ENCODE measurements at regions not wholly inside any gene's neighbourhood (a gene's known extent, or its start where the extent isn't known, plus 50 kb on each side); places are given as distances from the start of the nearest gene placed in this dataset.
A peak's percentile ranks its signal among the peaks of the same experiment; 100 is the strongest.

DNA sequence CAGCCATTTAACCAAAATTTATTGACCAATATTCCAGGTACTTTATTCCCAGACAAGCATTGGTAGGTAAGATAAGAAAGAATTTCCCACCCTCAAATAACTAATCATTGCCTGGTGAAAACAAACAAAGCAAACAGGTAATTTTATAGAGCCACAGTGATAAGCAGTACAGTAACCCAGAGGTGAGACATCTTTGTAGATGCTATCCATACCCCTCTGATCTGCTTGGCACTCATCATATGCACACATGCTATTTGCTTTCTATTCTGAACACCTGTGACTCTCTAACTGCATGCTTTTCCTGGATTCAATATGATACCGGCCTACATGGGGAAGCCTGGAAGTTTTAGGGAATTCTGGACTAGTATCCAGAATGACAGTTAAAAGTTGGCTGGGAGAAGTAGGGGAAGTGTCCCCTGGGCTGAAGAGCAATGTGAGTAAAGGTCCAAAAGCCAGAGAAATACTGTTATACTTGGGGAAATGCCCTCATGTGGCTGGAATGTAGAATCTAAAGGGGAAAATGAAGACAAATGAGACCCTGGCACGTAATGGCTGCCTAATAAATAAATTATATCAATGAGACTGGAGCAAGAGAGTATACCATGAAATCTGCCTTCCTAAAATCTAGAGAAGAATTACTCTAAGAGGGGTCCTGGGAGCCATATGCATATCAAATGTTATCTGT is 243.8 kb upstream of the ADAMTSL1 start:
- DNase-seq (ENCODE audit: low read depth) = no peak

DNA sequence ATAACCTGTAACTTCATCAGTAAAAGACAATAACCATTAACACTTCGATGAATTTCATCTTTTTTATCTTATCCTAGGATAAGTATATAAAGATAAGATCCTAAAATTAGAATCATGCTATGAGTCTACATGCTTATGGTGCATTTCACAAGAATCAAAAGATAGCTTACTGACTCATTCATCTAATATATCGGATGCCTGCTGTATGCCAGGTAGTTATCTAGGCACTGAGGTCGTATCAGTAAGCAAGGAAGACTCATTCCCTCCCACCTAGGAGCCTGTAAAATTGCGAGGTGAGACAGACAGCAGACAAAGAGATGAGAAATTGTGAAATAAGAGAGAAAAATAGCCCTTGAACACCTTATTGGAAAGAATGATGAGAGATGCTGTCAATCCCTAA is 240.6 kb upstream of the ADAMTSL1 start:
- no peak for DNase-seq (ENCODE audit: low read depth)

DNA sequence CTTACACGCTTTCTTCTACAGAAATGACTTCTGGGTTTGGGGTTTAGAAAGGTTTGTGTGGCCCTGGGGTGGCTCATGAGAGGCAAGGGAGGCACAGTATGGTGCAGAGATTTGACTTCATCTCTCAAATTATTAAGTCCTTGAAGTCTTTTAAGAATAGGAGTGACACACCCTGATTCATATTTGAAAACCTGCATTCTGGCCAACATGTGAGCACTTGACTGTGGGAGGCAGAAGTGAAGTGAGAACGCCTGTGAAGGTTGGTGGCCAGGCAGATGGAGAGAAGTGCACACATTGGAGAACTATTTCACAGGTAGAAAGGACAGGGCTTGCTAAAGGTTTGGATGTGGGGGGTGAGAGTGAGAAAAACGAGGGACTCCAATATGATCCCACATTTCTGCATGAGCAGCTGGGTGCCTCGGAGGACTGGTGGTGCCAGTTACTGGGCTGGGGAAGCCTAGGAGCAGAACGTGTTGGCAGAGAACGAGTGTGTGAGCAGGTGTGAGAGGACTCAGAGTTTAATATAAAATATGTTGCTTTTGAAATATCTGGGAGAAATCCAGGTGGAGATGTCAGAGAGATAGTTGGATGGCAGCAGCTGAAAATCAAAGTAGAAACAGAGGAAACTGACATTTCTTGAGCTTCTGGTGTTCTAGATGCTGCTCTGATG is 240.0 kb upstream of the ADAMTSL1 start:
- DNase-seq (ENCODE audit: low read depth) = no peak

DNA sequence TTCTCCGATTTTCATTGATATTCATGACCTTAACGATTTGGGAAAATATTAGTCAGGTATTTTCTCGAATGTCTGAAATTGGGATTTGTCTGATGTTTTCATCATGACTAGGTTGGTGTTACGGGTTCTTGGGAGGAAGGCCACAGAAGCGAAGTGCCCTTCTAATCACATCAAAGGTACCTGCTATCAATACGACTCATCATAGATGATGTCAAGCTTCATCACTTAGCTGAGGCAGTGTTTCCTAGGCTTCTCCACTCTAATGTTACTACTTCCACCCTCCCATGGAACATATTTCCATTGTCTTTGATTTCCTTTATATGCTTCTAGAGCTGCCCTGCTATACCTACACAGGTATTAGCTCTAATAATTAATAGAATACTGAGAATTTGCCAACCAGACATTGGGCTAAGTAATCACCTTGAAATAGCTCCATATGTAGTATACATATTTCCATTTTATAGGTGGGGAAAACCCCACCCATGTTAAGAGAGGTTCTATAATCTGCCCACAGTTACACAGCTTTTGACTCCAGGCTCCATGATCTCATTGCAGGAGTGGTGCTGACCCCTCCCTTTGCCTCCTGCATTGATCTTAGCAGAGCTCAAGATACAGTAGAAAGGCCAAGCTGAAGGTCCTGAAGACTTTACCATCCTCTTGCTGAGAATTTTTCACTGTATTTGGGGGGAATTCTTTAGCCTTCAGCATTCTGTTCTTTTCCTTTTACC is 238.6 kb upstream of the ADAMTSL1 start:
- DNase-seq (ENCODE audit: low read depth) = no peak

DNA sequence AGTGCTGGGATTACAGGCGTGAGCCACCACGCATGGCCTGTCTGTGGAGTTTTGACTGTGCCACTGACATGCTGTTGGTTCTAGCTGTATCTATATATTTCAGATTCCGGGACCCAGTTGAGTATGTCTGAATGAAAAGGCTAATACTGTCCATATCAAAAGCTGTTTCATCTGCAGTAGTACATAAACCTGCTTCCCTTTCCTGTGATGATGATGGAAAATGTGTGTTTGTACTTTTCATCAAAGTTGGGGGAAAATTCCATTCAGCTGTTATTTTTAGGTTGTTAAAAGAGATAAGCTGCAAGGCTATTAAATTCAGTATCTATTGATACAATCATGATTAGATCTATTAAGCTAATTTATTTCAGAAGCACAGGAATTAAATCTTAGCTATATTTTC is 237.6 kb upstream of the ADAMTSL1 start:
- no peak for DNase-seq (ENCODE audit: low read depth)

DNA sequence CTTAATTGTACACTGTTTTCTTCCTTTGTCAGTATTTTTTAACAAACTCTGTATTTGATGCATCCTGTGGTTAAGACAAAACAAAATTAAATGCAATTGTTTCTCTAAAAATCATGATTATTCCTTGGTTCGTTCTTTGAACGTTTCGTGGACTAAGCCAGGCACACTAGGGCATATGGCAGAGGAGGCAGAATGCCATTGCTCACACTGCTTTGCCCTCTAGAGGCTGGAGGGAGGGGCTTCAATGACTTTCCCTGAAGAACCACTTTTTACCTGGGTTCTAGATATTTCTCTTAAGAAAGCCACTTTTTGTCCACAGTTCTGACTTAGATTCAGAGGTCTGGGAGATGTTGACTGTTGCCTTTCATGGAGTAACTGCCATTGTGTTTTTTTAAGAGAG is 236.2 kb upstream of the ADAMTSL1 start:
- DNase-seq (ENCODE audit: low read depth) = no peak

DNA sequence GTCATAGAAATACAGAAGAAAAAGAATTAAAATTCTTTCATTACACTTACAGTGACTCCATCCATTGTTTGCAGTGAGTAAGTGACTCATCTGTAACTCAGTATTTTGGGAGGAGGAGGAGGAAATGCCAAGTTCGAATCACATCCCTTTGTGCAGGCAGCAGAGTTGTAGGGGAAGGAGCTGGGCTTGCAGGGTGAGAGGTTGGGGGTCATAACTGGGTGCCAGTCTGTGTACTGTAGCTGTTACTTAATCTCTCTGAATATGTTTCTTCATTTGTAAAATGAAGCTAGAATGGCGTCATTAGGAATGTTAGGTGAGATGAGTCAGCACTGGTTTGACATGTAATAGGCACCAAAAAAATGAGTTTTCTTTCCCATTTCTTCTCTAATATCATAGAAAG is 235.7 kb upstream of the ADAMTSL1 start:
- DNase-seq (ENCODE audit: low read depth) = peak; percentile 39

DNA sequence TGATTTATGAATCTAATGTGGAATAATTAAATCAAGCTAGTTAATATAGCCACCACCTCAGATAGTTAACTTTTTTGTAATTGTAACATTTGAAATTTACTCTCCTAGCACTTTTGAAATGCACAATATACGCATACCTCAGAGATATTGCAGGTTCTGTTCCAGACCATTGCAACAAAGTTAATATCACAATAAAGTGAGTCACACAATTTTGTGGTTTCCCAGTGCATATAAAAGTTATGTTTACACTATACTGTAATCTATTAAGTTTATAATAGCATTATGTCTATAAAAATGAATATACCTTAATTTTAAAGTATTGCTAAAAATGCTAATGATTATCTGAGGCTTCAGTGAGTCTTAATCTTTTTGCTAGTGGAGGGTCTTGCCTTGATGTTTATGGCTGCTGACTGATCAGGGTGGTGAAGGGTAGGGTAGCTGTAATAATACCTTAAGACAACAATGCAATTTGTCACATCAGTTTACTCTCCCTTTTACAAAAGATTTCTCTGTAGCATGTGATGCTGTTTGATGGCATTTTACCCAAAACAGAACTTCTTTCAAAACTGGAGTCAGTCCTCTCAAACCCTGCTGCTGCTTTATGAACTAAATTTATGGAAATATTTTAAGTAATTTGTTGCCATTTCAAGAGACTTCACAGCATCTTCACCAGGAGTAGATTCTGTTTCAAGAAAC is 235.1 kb upstream of the ADAMTSL1 start:
- DNase-seq (ENCODE audit: low read depth) = peak; percentile 8

DNA sequence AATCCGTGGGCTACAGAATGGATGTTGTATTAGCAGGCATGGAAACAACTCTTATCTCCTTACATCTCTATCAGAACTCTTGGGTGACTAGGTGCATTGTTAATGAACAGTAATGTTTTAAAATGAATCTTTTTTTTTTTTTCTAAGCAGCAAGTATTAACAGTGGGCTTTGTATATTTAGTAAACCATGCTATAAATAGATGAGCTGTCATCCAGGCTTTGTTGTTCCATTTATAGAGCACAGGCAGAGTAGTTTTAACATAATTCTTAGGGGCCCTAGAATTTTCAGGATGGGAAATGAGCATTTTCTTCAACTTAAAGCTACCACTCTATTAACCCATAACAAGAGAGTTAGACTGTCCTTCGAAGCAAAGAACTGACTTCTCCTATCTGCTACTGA is 233.7 kb upstream of the ADAMTSL1 start:
- no peak for DNase-seq (ENCODE audit: low read depth)

DNA sequence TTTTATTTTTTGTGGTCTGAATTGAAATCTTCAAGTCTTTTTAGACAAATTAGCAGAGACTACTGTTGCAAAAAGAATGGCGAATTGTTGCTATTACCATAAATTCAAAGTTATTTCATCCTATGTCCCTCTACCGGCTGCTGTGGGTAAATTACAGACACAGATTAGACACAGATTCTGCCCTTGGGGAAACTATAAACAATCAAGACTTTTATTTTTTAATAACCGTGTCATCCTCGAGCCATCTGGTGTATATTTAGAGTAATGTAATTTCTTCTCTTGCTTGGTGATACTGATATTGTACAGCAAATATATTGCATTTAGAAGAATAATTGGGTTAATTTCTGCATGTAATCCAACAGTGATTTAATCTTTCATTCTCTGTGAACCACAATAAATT is 228.0 kb upstream of the ADAMTSL1 start:
- peak; percentile 33 for DNase-seq (ENCODE audit: low read depth)

DNA sequence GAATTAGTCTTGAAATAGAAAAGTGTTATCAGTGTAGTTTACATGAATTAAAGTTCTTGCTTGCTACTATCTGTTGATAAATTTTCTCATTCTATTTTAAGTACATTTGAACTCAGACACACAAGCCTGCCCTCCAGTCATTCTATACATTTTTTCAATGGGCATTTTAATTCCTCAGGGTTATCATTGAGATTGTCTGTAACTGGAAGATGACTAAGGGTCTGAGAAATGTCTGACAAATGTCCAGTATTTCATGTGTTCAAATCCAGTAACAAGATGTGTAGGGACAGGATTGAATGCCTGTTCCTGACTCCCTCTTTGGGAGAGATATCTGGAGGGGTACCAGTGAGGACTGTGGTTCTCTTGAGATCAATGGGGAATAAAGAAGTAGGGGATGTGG is 223.9 kb upstream of the ADAMTSL1 start:
- DNase-seq (ENCODE audit: low read depth) = no peak

DNA sequence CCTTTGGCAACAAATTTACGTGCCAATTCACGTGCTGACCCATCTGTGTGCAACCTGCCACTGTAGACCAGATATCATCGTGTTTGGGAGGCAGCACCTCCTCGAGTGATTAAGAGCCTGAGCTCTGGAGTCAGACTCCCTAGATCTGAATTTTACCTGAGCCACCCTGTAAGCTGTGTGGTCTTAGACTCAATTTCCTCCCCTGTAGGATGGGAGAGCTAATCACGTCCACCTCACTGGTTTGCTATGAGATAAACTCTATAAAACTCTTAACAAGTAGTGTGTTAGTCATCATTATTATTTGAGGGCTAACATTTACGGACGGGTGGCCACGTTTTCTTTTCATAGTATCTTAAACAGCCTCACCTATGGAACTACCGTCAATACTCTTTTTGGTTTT is 220.0 kb upstream of the ADAMTSL1 start:
- DNase-seq (ENCODE audit: low read depth) = no peak

DNA sequence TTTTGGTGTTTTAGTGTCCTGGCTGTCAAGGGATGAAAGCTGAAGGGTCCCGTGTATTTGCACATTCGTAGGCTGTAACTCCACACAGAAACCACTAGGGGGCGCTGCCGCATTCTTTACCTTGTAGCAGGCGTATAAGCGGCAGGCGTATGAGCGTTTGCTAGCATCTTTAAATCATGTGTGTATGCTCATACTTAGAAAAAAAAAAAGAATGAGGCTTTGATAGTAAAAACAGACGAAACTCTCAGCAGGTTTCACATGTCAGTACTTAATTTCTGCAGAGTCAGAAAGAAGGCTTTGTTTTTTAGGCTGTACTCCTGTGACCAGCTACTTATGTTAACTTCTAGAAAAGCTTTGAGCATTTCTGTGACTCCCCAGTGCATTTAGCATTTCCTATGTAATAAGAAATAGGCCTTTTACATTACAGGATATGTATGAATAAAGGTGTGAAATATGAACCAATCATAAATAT is 218.8 kb upstream of the ADAMTSL1 start:
- DNase-seq (ENCODE audit: low read depth) = peak; percentile 71

DNA sequence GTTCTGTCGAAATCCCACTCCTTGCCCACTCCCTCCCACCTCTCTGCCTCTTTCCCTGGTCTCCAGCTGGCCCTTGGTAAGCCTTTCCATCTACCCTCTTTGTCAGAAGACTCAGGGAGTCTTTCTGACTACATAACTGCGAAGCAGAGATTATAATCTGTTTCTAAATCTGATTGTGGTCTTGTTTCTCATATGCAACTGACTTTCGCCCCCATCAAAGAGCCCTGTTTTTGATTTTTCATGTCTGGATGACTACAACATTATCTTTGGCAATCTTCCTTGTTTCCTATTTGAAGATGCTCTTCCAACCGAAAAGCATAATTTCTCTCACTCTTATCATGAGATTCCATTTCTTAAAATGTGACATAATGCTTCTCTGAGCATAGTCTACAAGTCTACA is 218.2 kb upstream of the ADAMTSL1 start:
- DNase-seq (ENCODE audit: low read depth) = peak; percentile 59

DNA sequence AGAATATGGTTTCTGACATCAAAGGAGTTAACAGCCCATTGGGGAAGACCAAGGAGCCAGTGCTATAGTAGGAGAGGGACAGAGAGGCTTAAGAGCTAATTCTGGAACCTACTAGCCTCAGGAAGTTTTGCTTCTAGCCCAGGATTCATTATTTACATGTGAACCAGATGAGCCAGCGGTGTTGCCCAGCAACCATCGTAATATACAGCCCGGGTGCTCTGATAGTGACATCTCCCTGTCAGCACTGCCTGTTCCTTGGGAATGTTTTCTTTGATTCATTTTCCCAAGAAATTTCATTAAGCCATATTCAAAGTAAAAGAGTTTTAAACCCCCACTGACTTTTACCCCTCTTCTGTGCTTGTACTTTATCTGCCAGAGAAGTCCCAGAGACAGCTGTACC is 217.4 kb upstream of the ADAMTSL1 start:
- peak; percentile 72 for DNase-seq (ENCODE audit: low read depth)

DNA sequence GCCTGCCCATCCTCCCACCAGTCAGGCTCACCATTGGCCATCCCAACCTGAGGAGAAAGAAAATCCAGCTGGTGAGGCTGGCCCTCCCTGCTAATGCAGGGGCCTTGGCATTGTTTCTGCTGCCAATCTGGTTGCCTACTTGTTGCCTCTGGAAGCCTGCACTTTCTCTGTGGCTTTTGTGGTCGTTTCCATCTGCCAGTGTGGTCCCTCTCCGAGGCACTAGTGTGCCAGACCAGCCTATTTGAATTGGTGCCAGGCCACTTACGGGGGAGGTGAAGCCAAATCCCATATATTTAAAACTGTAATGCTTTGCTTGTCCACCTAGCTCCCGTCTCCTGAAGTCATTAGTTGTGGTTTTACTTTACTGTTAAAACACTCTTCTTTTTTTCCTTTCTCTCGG is 213.4 kb upstream of the ADAMTSL1 start:
- peak; percentile 94 for DNase-seq (ENCODE audit: low read depth)

DNA sequence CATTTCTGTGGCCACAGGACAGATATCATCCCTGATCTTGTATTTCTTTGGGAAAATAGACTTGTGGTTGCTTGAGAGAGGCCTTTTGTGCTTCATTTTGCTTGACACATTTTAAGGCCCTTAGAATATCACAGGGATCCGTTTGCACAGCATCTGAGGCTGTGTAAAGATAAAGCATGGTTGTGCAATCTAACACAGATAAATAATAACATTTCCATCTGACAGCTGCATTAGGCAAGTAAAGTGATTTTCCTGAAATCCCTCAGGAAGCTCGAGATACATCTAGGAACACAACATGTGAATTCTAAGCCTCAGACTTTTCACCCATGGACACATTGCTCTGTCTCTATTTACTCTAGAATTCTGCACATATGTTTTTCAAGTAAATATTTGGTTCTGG is 212.8 kb upstream of the ADAMTSL1 start:
- no peak for DNase-seq (ENCODE audit: low read depth)

DNA sequence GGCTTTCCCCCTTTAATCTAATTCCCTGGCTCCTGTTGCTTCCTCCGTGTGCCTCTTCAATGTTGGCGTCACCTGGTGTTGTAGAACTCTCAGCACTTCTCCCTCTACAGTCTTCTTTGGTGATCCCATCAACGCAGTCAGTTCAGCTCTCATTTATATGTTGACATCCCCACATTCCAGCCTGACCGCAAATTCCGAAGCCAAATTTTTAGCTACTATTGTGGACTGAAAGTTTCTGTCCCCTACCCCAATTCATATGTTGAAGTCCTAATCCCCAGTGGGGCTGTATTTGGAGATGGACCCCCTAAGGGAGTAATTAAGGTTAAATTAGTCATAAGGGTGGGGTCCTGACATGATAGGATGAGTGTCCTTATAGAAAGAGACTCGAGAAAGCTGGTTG is 210.6 kb upstream of the ADAMTSL1 start:
- no peak for DNase-seq (ENCODE audit: low read depth)

DNA sequence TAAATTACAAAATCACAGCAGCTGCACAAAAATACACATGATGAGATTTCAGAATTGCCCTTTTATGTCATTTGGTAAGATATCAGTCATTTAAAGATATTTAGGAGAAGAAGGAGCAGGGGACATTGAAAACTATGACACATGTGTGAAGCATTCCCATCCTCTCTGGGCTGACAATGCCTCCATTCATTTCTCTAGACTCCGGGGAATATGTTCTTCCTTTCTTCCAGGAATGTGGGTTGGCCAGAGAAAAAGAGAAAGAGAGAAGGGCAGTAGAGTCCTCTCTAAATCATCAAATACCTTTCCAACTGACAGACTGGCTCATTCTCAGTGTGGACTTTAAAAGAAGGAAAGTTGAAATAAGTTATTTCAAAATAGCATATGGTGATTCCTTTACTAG is 205.6 kb upstream of the ADAMTSL1 start:
- peak; percentile 84 for DNase-seq (ENCODE audit: low read depth)

DNA sequence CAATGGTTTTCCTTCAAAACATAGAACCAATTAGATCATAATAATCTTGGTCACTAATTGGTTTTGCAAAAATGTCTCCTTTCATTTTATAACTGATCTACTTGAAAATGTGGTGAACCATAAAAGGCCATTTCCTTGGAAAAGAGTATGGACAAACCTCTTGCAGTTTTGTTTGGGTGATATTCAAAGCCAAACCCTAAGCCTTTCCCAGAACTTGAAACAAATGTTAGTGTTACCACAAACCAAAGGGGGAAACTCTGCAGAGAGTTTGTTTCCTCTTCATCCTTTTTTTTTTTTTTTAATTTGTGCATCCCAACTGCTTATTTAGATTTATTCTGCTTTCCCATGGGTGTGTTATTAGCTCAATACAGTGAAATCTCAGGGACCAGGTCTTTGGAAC is 204.4 kb upstream of the ADAMTSL1 start:
- peak; percentile 26 for DNase-seq (ENCODE audit: low read depth)

DNA sequence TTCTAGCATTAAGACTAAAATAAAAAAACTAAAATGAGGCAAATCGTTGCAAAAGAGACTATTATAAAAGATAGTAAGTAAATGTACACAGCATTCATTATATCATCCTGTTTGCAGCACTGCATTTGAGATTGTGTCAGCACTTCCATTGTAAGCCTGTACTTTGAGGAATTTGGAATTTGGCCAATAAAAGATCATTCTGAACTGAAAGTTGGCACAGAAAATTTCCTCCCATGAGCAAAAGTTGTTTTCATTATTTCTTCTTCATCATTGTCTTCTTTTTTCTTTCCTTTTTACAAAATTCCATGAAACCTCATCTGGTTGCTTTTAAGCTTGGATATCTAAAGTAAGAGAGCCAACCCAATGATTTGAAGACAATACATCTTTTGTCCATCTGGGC is 199.3 kb upstream of the ADAMTSL1 start:
- peak; percentile 32 for DNase-seq (ENCODE audit: low read depth)

DNA sequence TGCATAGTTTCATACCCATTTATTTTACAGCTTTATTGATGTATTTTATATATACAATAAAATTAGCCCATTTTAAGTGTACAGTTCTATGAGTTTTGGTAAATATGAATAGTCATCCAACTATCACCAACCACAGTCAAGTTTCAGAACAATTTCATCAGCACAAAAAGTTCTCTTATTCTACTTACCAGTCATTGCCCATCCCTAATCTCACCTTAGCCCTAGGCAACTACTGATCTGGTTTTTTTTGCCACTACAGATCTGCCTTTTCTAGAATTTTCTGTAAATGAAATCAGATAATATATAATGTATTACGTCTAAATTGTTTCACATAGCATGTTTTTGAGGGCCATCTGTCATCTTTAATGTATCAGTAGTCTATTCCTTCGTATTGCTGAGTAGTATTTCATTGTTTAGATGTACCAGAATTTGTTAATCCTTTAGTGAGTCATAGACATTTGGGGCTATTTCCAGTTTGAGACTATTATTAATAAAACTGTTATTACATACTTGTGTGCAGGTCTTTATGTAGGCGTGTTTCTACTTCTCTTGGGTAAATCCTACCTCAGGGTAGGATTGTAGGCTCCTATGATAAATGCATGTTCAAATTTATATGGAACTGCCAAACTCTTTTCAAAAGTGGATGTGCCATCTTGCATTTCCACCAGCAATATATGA is 198.5 kb upstream of the ADAMTSL1 start:
- DNase-seq (ENCODE audit: low read depth) = no peak

Data from RPMI7951 (cell line).